PC-9 (cell line): ENCODE measurements at regions not wholly inside any gene's neighbourhood (a gene's known extent, or its start where the extent isn't known, plus 50 kb on each side); places are given as distances from the start of the nearest gene placed in this dataset.
A peak's percentile ranks its signal among the peaks of the same experiment; 100 is the strongest.

Experiments
- BruUV-seq: library from RNA; stranded (reverse); fragments of 400-500 nt; replicated peaks from 2 replicates; lab custom pipeline; 2021; lab: Mats Ljungman, UMichigan
- CTCF ChIA-PET: fragments of 300-600 bp; sonication (Branson Sonifier 250); formaldehyde crosslinking; loops from one replicate; lab custom pipeline; 2022; ENCODE audit warnings: antibody characterized with exemption; lab: Charles Lee
- POLR2A ChIA-PET: fragments of 300-600 bp; sonication (Branson Sonifier 250); formaldehyde crosslinking; loops from one replicate; lab custom pipeline; 2022; ENCODE audit warnings: antibody characterized with exemption; ENCODE audit not compliant: unreplicated experiment; lab: Charles Lee
- DNase-seq, 2 experiments: peaks; one replicate each; pipeline versions ENCODE4 v3.0.0 to v3.0.0-alpha.2; 2015 to 2022; ENCODE audit warnings: mixed read lengths in 1 of 2
- H2AFZ ChIP-seq: fragments of 200-600 bp; sonication (generic); 2 replicates; pipeline ENCODE4 v1.8.1; 2017; ENCODE audit warnings: antibody characterized with exemption
- H3F3A ChIP-seq: fragments of 200-600 bp; sonication (generic); 2 replicates; pipeline ENCODE4 v1.8.1; 2017; ENCODE audit warnings: antibody characterized with exemption, mild to moderate bottlenecking, low read depth; ENCODE audit not compliant: insufficient read depth
- H3K27ac ChIP-seq: fragments of 200-600 bp; sonication (generic); 2 replicates; pipeline ENCODE4 v1.6.1; 2016; ENCODE audit warnings: mixed run types
- H3K27me3 ChIP-seq: fragments of 200-600 bp; sonication (generic); 2 replicates; pipeline ENCODE4 v1.6.1; 2016; ENCODE audit warnings: low read depth, mixed run types; ENCODE audit not compliant: insufficient read depth
- H3K36me3 ChIP-seq: fragments of 200-600 bp; sonication (generic); 2 replicates; pipeline ENCODE4 v1.6.1; 2016; ENCODE audit warnings: low read depth, mixed run types
- H3K4me1 ChIP-seq: fragments of 200-600 bp; sonication (generic); replicated peaks from 2 replicates; pipeline ENCODE4 v1.6.1; 2016; ENCODE audit warnings: mixed run types; ENCODE audit not compliant: insufficient read depth
- H3K4me2 ChIP-seq: fragments of 200-600 bp; sonication (generic); 2 replicates; pipeline ENCODE4 v1.6.1; 2017; ENCODE audit warnings: mixed run types
- H3K4me3 ChIP-seq: fragments of 200-600 bp; sonication (generic); 2 replicates; pipeline ENCODE4 v1.6.1; 2016; ENCODE audit warnings: mixed run types
- H3K79me2 ChIP-seq: fragments of 200-600 bp; sonication (generic); 2 replicates; pipeline ENCODE4 v1.6.1; 2017; ENCODE audit warnings: low read depth, mixed run types
- H3K9me2 ChIP-seq: fragments of 200-600 bp; sonication (generic); 2 replicates; pipeline ENCODE4 v1.8.1; 2017; ENCODE audit warnings: mild to moderate bottlenecking; ENCODE audit not compliant: insufficient read depth
- H3K9me3 ChIP-seq: fragments of 200-600 bp; sonication (generic); 2 replicates; pipeline ENCODE4 v1.8.1; 2016; ENCODE audit warnings: low read depth; ENCODE audit not compliant: insufficient read depth
- H4K20me1 ChIP-seq: fragments of 200-600 bp; sonication (generic); 2 replicates; pipeline ENCODE4 v1.8.1; 2017; ENCODE audit not compliant: insufficient read depth
- EZH2 ChIP-seq: fragments of 200-600 bp; sonication (generic); IDR thresholded peaks from 2 replicates; pipeline ENCODE4 v1.8.0; 2017; ENCODE audit warnings: antibody characterized with exemption, low read depth
- intact Hi-C: fragments of 100-400 bp; cut with micrococcal nuclease; formaldehyde crosslinking; loops from one replicate; pipeline ENCODE4 v1.10.0; 2022; ENCODE audit not compliant: unreplicated experiment
- TF ChIP-seq, protein P1 (sequence below): fragments of 200-600 bp; sonication (generic); conservative IDR thresholded peaks from 2 replicates; pipeline ENCODE4 v1.6.1; 2017; ENCODE audit warnings: mixed run types, antibody characterized with exemption, mild to moderate bottlenecking, moderate library complexity

DNA sequence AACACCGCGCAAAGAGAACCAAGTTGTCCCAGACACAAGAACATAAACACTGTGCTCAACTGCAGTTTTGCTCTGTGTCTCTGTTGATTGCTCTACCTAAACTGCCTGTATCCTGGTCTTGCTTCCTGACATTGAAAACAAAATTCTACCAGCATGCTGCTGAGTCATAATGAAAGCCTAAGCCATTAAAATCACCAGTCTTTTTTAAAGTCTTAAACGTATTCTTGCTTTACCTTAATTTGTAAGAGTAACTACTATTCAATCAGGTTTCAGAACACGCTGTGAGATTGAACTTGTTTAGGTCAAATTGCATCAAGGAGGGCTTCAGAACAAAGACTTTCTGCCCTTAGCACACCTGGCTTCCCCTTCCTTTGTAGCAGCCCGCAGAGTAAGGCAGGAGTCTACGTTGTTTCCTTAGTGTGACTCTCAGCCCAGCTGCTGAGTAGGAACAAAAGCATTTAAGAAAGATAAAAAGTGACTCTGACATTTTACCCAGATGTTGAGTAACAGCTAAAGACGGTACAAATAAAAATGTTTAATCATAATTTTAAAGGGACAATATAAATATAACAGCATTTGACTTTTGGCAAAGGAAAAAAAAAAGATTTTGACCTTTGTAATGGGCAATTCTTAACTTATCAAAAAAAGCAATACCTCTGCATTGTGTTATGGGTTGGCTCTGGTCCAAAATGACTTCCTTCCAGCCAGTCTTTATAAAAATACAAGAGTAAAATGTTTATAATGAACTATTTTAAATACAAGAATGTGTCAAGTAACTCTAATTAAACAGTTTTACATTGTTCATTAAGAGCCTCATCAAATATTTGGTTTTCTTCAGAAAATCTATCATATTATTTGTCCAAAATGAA lies 186.9 kb upstream of the ADGRL4 start:
- Histone ChIP-seq H3K36me3 (no peaks in the 10 kb centered on the region), H3K79me2 (no peaks in the 10 kb centered on the region), H2AFZ (peak overlapping the region; percentile 68), H3K9me3 (peaks cover 9% of the 10 kb centered on the region; the same call in 1 of the 2 replicates), H3F3A (peaks cover 8% of the 10 kb centered on the region), H4K20me1 (no peaks in the 10 kb centered on the region), H3K4me2 (peak overlapping the region; percentile 66), H3K27me3 (no peaks in the 10 kb centered on the region), H3K4me1 (peaks cover 13% of the 10 kb centered on the region; the same call in 1 of the 2 replicates), H3K9me2 (no peaks in the 10 kb centered on the region), H3K4me3 (peak overlapping the region; percentile 5; the same call in 1 of the 2 replicates), H3K27ac (peak overlapping the region; percentile 65)
- TF ChIP-seq, protein P1, sequence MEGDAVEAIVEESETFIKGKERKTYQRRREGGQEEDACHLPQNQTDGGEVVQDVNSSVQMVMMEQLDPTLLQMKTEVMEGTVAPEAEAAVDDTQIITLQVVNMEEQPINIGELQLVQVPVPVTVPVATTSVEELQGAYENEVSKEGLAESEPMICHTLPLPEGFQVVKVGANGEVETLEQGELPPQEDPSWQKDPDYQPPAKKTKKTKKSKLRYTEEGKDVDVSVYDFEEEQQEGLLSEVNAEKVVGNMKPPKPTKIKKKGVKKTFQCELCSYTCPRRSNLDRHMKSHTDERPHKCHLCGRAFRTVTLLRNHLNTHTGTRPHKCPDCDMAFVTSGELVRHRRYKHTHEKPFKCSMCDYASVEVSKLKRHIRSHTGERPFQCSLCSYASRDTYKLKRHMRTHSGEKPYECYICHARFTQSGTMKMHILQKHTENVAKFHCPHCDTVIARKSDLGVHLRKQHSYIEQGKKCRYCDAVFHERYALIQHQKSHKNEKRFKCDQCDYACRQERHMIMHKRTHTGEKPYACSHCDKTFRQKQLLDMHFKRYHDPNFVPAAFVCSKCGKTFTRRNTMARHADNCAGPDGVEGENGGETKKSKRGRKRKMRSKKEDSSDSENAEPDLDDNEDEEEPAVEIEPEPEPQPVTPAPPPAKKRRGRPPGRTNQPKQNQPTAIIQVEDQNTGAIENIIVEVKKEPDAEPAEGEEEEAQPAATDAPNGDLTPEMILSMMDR, result no peak
- no peak for TF ChIP-seq EZH2
- ChIA-PET POLR2A (no interaction called here), CTCF (no interaction called here)
- DNase-seq, result peak; percentile 27 to 58
- BruUV-seq, result no TSS peak
- intact Hi-C loops, result no loop called here

DNA sequence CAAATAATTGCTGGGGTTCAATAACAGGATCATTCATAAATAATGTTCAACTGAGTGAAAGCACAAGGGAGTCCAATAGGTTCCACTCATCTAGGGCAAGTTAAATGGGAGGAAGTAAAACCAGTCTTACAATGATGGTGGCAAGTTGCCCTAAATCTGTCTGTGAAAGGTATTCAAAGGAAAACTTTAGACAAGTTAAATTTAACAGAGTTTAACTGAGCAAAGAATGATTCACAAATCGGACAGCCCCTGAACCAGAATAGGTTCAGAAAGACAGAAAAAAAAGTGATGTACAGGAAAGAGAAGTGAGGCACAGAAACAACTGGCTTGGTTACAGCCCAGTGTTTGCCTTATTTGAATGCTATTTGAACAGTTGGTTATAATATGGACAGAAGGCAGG lies 183.5 kb upstream of the ADGRL4 start:
- intact Hi-C loops, result no loop called here
- Histone ChIP-seq H2AFZ (no peak overlapping the region), H3K36me3 (no peaks in the 10 kb centered on the region), H3F3A (peaks cover 8% of the 10 kb centered on the region), H3K9me3 (peaks cover 16% of the 10 kb centered on the region; the same call in 1 of the 2 replicates), H3K4me1 (peaks cover 13% of the 10 kb centered on the region; the same call in 1 of the 2 replicates), H3K79me2 (no peaks in the 10 kb centered on the region), H3K4me3 (no peak overlapping the region), H3K27ac (no peak overlapping the region), H3K9me2 (peaks cover 10% of the 10 kb centered on the region; the same call in 1 of the 2 replicates), H3K27me3 (no peaks in the 10 kb centered on the region), H4K20me1 (no peaks in the 10 kb centered on the region), H3K4me2 (no peak overlapping the region)
- no peak for DNase-seq
- BruUV-seq, result no TSS peak
- TF ChIP-seq, protein P1, result no peak
- TF ChIP-seq EZH2, result no peak
- ChIA-PET CTCF (no interaction called here), POLR2A (no interaction called here)

DNA sequence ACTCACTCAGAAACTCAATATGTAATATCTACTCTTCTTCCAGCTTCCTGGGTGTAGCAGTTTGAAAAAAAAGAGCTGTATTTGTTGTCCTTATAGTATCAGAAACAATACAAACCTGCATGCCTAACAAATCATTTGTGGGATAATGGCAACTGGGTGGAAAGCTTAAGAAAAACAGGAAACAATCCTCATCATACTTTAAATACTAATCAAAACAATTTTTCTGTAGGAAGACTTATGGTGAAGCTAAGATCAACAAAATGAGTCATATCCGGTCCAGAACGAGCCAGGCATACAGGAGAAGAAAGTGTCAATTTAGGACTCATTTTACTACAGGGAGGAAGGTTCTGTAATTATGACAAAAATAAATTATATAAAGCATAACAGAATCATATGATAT lies 181.8 kb upstream of the ADGRL4 start:
- no peak overlapping the region for H3K4me3 ChIP-seq
- H3K79me2 ChIP-seq, result no peaks in the 10 kb centered on the region
- H3K27ac ChIP-seq, result no peak overlapping the region
- POLR2A ChIA-PET, result no interaction called here
- no peaks in the 10 kb centered on the region for H4K20me1 ChIP-seq
- no peak for TF ChIP-seq EZH2
- TF ChIP-seq, protein P1, result no peak
- H3K36me3 ChIP-seq, result no peaks in the 10 kb centered on the region
- CTCF ChIA-PET, result no interaction called here
- H3K4me1 ChIP-seq, result peaks cover 6% of the 10 kb centered on the region; the same call in 1 of the 2 replicates
- intact Hi-C loops, result no loop called here
- H3K9me2 ChIP-seq, result peaks cover 10% of the 10 kb centered on the region; the same call in 1 of the 2 replicates
- H2AFZ ChIP-seq, result 0 out of 2 replicates have a peak overlapping the region, but pooled peaks have one; percentile 63
- BruUV-seq, result no TSS peak
- H3K4me2 ChIP-seq, result no peak overlapping the region
- H3K27me3 ChIP-seq, result no peaks in the 10 kb centered on the region
- DNase-seq, result no peak
- H3F3A ChIP-seq, result no peaks in the 10 kb centered on the region; the same call in 1 of the 2 replicates
- H3K9me3 ChIP-seq, result peaks cover 16% of the 10 kb centered on the region; the same call in 1 of the 2 replicates
